Neural cell (in vitro differentiated cells): ENCODE measurements at regions not wholly inside any gene's neighbourhood (a gene's known extent, or its start where the extent isn't known, plus 50 kb on each side); places are given as distances from the start of the nearest gene placed in this dataset.
A peak's percentile ranks its signal among the peaks of the same experiment; 100 is the strongest.

Experiments used
- H2AFZ ChIP-seq: fragments of 200-600, 300-800 bp; sonication (generic), shearing (Covaris generic); 2 replicates; pipeline ENCODE4 v1.6.0; 2014; ENCODE audit warnings: low read depth, mild to moderate bottlenecking, antibody characterized with exemption, low read length, moderate library complexity
- H3F3A ChIP-seq: fragments of 200-600 bp; shearing (Covaris generic); 2 replicates; pipeline ENCODE4 v1.6.1; 2016; ENCODE audit warnings: mild to moderate bottlenecking, moderate library complexity, mixed read lengths, antibody characterized with exemption, low read length; ENCODE audit not compliant: insufficient read depth, poor library complexity, severe bottlenecking
- H3K27ac ChIP-seq: fragments of 200-600, 300-800 bp; sonication (generic), shearing (Covaris generic); 2 replicates; pipeline ENCODE4 v1.5.1; 2014; ENCODE audit warnings: mild to moderate bottlenecking, low read length, moderate library complexity
- H3K27me3 ChIP-seq: fragments of 300-800, 200-600 bp; sonication (generic), shearing (Covaris generic); 2 replicates; pipeline ENCODE4 v1.6.0; 2014; ENCODE audit warnings: mild to moderate bottlenecking, low read depth, low read length, moderate library complexity; ENCODE audit not compliant: insufficient read depth
- H3K36me3 ChIP-seq: fragments of 300-800, 200-600 bp; sonication (generic), shearing (Covaris generic); 2 replicates; pipeline ENCODE4 v1.5.1; 2014; ENCODE audit warnings: mild to moderate bottlenecking, antibody characterized with exemption, low read length, moderate library complexity; ENCODE audit not compliant: insufficient read depth
- H3K4me2 ChIP-seq: fragments of 300-800, 200-600 bp; sonication (generic), shearing (Covaris generic); 2 replicates; pipeline ENCODE4 v1.6.0; 2014; ENCODE audit warnings: mild to moderate bottlenecking, low read length
- H3K4me3 ChIP-seq: fragments of 300-800, 200-600 bp; sonication (generic), shearing (Covaris generic); 2 replicates; pipeline ENCODE4 v1.5.1; 2014; ENCODE audit warnings: mild to moderate bottlenecking, low read length, moderate library complexity
- H3K79me2 ChIP-seq: fragments of 200-600 bp; shearing (Covaris generic); replicated peaks from 2 replicates; pipeline ENCODE4 v1.6.0; 2014; ENCODE audit warnings: mild to moderate bottlenecking, low read length, moderate library complexity; ENCODE audit not compliant: insufficient read depth
- H3K9ac ChIP-seq: fragments of 300-800, 200-600 bp; sonication (generic), shearing (Covaris generic); 2 replicates; pipeline ENCODE4 v1.6.1; 2016; ENCODE audit warnings: mild to moderate bottlenecking, low read length, mixed read lengths
- H3K9me2 ChIP-seq: fragments of 200-600 bp; shearing (Covaris generic); 2 replicates; pipeline ENCODE4 v1.6.1; 2016; ENCODE audit warnings: mild to moderate bottlenecking, low read length, mixed read lengths; ENCODE audit not compliant: insufficient read depth
- H3K9me3 ChIP-seq: fragments of 200-600, 300-800 bp; sonication (generic), shearing (Covaris generic); 2 replicates; pipeline ENCODE4 v1.6.1; 2016; ENCODE audit warnings: mild to moderate bottlenecking, mixed run types, low read length, moderate library complexity, mixed read lengths
- H4K20me1 ChIP-seq: fragments of 200-600 bp; shearing (Covaris generic); 2 replicates; pipeline ENCODE4 v1.6.1; 2016; ENCODE audit warnings: mild to moderate bottlenecking, mixed run types; ENCODE audit not compliant: insufficient read depth
- EP300 ChIP-seq: fragments of 450-650 bp; conservative IDR thresholded peaks from 2 replicates; pipeline ENCODE4 v1.6.1; 2014; ENCODE audit warnings: antibody characterized with exemption, mild to moderate bottlenecking, moderate library complexity; ENCODE audit not compliant: poor library complexity, severe bottlenecking
- EZH2 ChIP-seq: fragments of 200-600, 300-800 bp; shearing (Covaris generic), sonication (generic); IDR thresholded peaks from 2 replicates; pipeline ENCODE4 v1.6.1; 2014; ENCODE audit warnings: antibody characterized with exemption, low read length, borderline replicate concordance, mild to moderate bottlenecking; ENCODE audit not compliant: insufficient read depth, poor library complexity, severe bottlenecking
- MXI1 ChIP-seq: fragments of 450-650 bp; conservative IDR thresholded peaks from 2 replicates; pipeline ENCODE4 v1.6.1; 2014; ENCODE audit warnings: antibody characterized with exemption, mild to moderate bottlenecking; ENCODE audit not compliant: poor library complexity, severe bottlenecking
- POLR2AphosphoS5 ChIP-seq: IDR thresholded peaks from 2 replicates; pipeline ENCODE4 v1.6.1; 2012
- RAD21 ChIP-seq: fragments of 450-650 bp; conservative IDR thresholded peaks from 2 replicates; pipeline ENCODE4 v1.6.1; 2014; ENCODE audit warnings: antibody characterized with exemption, mild to moderate bottlenecking, moderate library complexity
- SMC3 ChIP-seq: fragments of 450-650 bp; conservative IDR thresholded peaks from 2 replicates; pipeline ENCODE4 v1.6.1; 2014; ENCODE audit warnings: antibody characterized with exemption, mild to moderate bottlenecking, moderate library complexity; ENCODE audit not compliant: poor library complexity
- TAF1 ChIP-seq: IDR thresholded peaks from 2 replicates; pipeline ENCODE4 v1.6.1; 2012; ENCODE audit warnings: low read depth
- TF ChIP-seq, protein P1 (sequence below): fragments of 450-650 bp; IDR thresholded peaks from 2 replicates; pipeline ENCODE4 v1.5.1; 2014; ENCODE audit warnings: antibody characterized with exemption, mild to moderate bottlenecking, moderate library complexity; ENCODE audit not compliant: poor library complexity, severe bottlenecking
- TF ChIP-seq, protein P2 (sequence below): IDR thresholded peaks from 2 replicates; pipeline ENCODE4 v1.6.1; 2012; ENCODE audit warnings: borderline replicate concordance

DNA sequence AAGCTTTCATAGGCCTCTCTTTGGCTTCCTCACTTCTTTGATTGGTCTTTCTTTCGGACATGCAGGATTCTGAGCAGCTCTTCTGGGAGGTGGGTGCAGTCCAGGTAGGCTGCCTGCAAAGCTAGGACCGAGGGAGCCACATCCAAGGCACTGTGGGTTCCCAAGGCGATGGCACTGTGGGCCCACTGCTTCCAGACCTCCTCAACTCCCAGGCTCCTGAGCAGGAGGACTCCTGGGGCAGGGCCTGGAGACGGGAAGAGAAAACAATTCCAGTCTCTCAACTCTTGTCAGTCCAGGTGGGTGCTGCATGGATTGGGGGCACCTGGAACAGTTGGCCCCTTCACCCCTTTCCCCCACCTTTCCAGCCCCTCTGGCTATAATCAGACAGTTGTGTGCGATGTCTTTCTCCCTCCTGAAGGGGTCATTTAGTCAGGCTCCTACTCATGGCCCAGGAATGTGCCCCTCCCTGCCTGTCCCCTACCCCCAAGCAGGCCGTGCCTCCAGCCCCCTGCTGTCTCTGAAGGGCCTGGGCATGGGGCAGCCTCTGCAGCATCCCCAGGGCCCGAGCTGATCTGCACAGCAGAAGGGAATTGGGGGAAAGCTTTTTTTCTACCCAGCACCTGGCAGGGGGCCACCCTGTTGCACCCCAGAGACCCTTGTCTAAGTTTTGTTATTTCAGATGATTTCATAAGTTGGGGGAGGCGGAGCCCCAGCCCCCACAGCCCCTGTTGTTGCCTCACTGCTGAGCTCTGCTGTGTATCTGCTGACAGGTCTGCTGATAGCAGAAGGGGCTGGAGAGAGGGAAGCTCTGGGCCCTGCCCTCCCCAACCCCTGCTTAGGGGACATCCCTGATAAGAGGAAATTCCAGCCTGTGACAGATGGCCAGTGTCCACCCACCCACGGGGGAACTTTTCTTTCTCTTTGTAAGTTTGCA, 330.3 kb downstream of the SEC14L1 start:
- Histone ChIP-seq H3K4me3 (no peak overlapping the region), H3K9me3 (no peaks in the 10 kb centered on the region), H3K9me2 (no peaks in the 10 kb centered on the region), H3K27me3 (no peaks in the 10 kb centered on the region), H3K27ac (no peak overlapping the region), H3K79me2 (peaks cover 42% of the 10 kb centered on the region), H3K4me2 (no peak overlapping the region), H2AFZ (no peak overlapping the region), H4K20me1 (no peaks in the 10 kb centered on the region), H3F3A (peaks cover 2% of the 10 kb centered on the region), H3K9ac (no peak overlapping the region), H3K36me3 (no peaks in the 10 kb centered on the region)
- TF ChIP-seq, protein P1, sequence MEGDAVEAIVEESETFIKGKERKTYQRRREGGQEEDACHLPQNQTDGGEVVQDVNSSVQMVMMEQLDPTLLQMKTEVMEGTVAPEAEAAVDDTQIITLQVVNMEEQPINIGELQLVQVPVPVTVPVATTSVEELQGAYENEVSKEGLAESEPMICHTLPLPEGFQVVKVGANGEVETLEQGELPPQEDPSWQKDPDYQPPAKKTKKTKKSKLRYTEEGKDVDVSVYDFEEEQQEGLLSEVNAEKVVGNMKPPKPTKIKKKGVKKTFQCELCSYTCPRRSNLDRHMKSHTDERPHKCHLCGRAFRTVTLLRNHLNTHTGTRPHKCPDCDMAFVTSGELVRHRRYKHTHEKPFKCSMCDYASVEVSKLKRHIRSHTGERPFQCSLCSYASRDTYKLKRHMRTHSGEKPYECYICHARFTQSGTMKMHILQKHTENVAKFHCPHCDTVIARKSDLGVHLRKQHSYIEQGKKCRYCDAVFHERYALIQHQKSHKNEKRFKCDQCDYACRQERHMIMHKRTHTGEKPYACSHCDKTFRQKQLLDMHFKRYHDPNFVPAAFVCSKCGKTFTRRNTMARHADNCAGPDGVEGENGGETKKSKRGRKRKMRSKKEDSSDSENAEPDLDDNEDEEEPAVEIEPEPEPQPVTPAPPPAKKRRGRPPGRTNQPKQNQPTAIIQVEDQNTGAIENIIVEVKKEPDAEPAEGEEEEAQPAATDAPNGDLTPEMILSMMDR = no peak
- TF ChIP-seq MXI1 = no peak
- no peak for TF ChIP-seq RAD21
- TF ChIP-seq TAF1 = no peak
- no peak for TF ChIP-seq POLR2AphosphoS5
- no peak for TF ChIP-seq SMC3
- no peak for TF ChIP-seq EP300
- TF ChIP-seq, protein P2, sequence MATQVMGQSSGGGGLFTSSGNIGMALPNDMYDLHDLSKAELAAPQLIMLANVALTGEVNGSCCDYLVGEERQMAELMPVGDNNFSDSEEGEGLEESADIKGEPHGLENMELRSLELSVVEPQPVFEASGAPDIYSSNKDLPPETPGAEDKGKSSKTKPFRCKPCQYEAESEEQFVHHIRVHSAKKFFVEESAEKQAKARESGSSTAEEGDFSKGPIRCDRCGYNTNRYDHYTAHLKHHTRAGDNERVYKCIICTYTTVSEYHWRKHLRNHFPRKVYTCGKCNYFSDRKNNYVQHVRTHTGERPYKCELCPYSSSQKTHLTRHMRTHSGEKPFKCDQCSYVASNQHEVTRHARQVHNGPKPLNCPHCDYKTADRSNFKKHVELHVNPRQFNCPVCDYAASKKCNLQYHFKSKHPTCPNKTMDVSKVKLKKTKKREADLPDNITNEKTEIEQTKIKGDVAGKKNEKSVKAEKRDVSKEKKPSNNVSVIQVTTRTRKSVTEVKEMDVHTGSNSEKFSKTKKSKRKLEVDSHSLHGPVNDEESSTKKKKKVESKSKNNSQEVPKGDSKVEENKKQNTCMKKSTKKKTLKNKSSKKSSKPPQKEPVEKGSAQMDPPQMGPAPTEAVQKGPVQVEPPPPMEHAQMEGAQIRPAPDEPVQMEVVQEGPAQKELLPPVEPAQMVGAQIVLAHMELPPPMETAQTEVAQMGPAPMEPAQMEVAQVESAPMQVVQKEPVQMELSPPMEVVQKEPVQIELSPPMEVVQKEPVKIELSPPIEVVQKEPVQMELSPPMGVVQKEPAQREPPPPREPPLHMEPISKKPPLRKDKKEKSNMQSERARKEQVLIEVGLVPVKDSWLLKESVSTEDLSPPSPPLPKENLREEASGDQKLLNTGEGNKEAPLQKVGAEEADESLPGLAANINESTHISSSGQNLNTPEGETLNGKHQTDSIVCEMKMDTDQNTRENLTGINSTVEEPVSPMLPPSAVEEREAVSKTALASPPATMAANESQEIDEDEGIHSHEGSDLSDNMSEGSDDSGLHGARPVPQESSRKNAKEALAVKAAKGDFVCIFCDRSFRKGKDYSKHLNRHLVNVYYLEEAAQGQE = no peak
- no peak for TF ChIP-seq EZH2

DNA sequence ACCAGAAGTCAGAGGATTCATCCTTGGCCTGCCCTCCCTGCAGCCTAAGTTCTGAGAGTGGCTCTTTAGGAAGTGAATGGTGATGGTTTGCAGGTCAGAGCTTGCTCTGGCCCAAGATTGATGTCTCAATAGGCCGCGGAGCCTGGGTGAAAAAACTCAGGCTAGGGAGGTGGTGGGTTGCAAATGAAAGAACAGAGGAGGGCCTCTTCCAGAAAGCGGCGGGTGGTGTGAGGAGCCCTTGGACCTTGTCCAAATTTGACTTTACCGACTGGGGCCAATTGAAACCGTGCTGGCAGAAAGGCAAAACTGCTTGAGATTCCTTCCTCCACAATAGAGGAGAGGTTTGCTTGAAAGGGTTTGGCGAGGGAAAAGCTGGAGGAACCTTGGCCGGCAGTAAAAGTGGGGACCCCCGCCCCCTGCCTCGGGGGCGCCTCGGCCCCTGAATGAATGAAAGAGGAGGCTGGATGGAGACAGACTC, 331.3 kb downstream of the SEC14L1 start:
- peak overlapping the region; percentile 16 for H3K9ac ChIP-seq
- TF ChIP-seq MXI1 = no peak
- no peak overlapping the region for H2AFZ ChIP-seq
- H3K9me3 ChIP-seq = no peaks in the 10 kb centered on the region
- no peaks in the 10 kb centered on the region for H4K20me1 ChIP-seq
- H3F3A ChIP-seq = peaks cover 2% of the 10 kb centered on the region
- no peak overlapping the region for H3K4me2 ChIP-seq
- H3K9me2 ChIP-seq = no peaks in the 10 kb centered on the region
- no peaks in the 10 kb centered on the region for H3K27me3 ChIP-seq
- peaks cover 42% of the 10 kb centered on the region for H3K79me2 ChIP-seq
- H3K4me3 ChIP-seq = peak overlapping the region; percentile 18
- H3K27ac ChIP-seq = no peak overlapping the region
- no peaks in the 10 kb centered on the region for H3K36me3 ChIP-seq
